HG03159 (cell line): ENCODE measurements at regions not wholly inside any gene's neighbourhood (a gene's known extent, or its start where the extent isn't known, plus 50 kb on each side); places are given as distances from the start of the nearest gene placed in this dataset.

Source experiments
- ATAC-seq: cut with Tn5 transposase; IDR thresholded peaks from one replicate; pipeline ENCODE4 v1.9.1; 2021; ENCODE audit warnings: mild to moderate bottlenecking, moderate library complexity; ENCODE audit not compliant: unreplicated experiment

GRCh38 chr16:62907562-62907961 is 871.3 kb upstream of the CDH8 start:
- no peak for ATAC-seq

DNA sequence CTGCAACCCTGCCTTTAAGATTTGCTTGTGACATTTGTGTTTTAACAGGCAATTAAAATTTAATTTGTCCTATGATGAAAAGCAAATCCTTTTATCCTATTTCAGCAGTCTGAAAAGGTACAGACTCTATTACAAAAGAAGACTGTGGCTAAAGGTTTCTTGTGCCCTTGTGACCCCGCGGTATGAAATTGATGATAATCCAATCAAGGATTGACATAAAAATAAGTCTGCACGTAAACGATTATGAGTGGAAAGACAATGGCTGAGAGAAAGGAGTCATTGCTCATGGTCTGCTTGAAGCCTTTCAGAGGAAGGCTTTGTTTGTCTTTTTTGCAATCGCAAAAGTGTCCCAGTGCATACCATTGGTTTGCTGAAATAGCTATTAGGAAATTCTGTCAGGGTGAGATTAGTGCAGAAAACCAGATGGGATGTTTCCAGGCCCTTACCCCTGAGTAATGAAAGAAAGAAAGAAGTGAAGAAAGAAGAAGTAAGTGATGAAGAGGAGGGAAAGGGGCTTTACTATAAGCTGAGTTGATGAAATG is 867.8 kb upstream of the CDH8 start:
- no peak for ATAC-seq

DNA sequence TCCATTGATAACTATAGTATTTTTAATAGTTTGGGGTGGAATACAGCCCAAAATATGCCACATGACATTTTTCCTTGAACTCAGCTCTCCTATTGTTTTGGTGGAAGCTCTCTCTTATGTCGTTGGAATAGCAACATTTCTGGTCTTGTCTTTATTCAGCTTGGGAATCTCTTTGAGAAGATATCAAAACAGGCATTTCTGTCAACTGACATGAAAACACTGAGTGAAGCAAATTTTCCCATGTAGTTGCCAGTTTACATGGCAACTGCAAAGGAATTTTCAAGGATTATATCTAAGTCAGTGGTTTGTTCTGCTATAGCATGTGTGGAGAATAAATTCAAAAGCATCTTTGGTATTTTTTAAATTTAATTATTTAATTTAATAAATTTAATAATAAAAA is 863.5 kb upstream of the CDH8 start:
- ATAC-seq, result no peak

- ATAC-seq, result no peak
Observed at GRCh38 chr16:62889097-62889496, 852.9 kb upstream of the CDH8 start.

DNA sequence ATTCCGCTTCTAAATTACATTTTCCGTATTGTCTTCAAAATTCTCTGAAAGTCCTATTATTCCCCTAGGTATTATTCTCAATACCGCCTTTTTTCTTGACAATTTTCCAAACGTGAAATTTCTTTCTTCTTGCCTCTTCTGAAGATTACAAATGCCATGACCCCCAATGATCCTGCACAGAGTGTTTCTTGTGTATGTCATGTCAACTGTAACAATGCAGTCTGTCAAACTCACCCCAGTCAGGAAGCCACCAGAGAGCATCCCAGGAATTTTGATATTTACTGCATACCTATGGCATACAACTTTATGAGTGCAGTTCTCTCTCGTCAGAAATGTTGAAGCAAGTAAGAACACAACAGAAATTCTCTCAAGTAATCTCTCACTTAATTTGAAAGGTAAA is 847.3 kb upstream of the CDH8 start:
- ATAC-seq, result no peak

DNA sequence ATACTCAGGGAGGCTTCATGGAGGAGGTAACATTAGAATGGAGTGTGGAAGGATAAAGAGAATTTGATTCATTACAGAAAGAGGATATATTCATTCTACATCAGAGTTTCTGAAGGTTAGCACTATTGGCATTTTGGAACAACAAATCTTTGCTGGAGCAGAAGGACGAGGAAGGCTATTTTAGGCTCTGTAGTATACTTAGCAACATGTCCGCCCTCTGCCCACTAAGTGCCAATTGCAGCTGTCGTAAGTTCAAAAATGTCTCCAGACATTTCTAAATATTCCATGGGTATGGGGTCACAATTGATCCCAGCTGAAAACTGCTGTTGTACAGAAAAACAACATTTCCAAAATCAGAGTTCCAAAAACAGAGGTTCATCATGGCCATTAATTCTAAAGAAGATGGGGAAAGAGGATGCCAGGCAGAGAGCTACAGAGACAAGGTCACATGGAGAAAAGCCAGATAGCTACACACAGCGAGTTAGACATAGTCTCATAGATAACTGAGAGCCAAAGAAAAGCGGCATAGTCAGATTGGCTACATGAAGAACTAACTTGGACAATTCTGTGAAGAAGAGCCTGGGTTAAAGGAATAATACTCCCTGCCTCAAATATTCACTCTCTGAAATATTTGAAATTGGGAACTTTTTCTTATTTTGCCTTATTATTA is 846.4 kb upstream of the CDH8 start:
- ATAC-seq, result no peak

DNA sequence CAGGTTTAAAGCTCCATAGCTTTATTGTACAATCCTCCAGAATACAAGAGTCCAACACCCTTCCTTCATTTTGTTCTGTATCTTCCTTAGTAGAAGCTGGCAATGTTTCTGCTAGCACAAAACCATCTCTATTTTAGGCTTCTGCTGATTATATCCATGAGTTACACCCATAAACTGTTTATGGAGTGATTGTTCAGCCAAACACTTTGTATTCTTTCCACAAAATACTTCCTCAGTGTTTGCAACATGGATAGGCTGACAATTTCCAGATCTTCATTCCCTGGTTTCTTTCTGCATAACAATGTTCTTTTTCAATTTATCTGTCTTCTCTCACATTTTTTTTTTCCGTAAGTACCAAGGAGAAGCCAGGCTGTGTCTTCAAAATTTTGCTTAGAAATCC is 839.9 kb upstream of the CDH8 start:
- ATAC-seq, result no peak

GRCh38 chr16:62872339-62872738 is 836.1 kb upstream of the CDH8 start:
- no peak for ATAC-seq

GRCh38 chr16:62870554-62870953 is 834.3 kb upstream of the CDH8 start:
- no peak for ATAC-seq

GRCh38 chr16:62869837-62870236 is 833.6 kb upstream of the CDH8 start:
- ATAC-seq, result no peak

- no peak for ATAC-seq
Observed at GRCh38 chr16:62863139-62863538, 826.9 kb upstream of the CDH8 start.

DNA sequence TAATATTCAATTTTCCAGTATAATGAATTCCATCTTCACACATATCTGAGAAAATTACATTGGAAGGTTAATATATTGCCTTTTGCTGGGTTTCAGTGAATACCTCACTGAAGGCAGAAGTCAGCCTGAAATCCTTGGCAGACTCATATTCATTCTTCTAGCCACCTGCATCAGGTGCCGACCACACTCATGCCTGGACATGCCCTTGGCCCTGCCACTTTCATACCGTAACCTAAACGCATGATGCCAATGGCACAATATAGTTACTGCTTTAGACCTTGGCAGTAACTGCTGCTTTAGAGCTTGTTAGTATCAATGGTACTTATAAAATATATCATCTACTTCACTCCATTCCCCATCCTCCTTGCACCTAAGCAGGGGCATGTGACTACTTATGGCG is 817.6 kb upstream of the CDH8 start:
- no peak for ATAC-seq

DNA sequence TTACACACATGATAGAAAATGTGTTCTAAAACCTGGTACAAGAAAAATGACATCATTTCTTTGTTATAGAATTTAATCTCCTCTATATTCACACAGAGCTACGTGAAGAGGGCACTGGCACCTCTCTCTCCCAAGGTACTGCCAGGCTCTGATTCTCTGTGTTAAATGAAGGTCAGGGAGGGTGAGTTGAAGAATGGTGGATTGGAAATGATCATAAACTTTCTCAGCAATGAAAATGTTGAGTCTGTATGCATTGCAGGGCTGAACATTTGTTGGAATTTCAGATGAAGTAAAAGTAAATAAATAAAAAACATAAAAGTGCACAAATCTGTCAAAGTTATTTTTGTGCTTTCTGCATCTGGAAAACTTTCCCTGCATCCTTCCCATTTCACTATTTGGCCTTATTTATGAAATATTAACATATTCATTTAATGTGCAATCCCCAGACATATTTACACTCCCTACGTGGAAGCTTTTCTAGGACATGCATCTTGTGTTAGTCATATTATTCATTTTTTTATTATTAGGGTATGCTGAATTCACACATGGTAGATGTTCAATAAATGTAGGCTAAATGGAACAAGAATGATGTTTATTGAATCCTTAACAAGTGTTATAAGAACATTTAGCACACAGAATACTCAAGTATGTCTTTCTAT is 810.3 kb upstream of the CDH8 start:
- ATAC-seq, result no peak

DNA sequence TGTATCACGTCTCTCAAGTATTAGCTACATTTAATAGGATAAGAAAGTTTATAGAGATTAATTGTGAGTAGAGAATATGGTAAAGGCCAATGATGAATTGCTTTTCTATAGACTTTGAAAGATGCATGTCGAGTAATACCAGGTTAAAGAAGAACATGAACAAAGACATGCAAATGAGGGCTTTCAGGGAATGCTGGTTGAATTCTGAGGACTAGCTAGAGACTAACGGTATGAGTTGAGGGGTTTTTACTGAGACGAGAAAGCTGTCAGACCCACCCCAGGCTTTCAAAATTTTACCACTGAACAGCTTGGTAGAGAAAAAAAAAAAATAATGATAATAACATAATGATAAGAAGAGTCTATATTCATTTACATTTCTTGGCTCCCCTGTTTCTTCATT is 796.0 kb upstream of the CDH8 start:
- no peak for ATAC-seq

DNA sequence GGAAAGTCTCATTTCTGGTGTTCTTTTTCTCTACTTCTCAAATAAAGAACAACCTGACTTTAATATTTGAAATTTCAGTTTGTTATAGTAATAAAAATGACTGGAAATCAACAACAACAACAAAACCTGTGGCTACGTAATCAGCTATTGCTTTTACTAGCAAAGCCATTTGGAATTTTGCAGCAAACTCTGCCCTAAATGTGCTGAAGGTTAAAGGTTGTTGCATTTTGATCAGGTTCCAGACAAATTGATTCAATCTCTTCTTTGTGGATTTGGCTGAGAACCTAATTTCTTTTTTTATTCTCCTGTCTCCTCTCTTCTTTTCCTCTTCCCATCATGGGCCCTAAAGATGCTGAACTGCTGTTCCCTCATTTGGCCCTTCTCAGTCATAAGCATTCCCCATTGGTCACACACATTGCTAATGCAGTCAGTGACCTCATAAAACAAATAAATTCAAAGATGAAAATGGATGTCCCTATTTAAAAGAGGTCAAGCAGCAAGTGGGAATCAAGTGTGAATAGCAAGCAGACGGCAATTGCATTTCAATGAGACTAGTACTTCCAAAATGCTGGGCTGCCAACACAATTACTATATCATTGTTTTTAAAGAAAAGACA is 795.1 kb upstream of the CDH8 start:
- ATAC-seq, result no peak

GRCh38 chr16:62829607-62830006 is 793.4 kb upstream of the CDH8 start:
- ATAC-seq, result no peak

DNA sequence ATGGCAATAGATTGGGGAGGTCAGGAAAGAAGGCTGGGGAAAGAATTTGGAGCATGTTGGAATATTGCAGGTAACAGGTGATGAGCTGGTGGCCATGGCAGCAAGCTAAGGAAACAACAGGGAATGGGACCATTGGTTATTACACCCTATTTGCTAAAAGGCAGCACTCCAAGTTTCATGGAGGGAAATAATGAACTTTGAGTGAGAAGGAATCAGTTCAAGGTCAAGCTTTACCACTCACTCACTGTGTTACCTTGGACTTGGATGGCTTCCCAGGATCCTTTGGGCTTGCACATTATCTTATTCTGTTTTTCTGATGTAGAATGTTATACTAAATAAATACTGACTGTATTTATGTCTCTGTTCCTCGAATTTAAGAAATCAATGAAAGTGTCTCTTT is 792.8 kb upstream of the CDH8 start:
- no peak for ATAC-seq

DNA sequence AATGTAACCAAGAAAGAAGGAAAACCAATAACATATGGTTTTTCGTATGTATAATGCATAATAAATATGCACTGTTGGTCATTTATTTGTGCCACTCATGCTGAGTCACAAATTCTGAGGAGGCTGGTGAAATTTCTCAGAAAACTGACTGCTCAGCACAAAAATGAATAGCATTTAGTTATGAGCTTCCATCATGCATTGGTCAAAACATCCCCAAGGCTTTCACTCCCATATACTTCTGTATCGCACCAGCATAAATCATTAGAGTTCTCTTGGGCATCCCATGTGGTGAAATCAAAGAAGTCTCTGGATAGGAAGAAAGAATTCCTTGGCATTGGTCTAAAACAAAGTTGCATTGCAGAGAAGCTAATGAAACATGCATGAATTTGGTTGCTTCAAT is 785.6 kb upstream of the CDH8 start:
- ATAC-seq, result no peak

DNA sequence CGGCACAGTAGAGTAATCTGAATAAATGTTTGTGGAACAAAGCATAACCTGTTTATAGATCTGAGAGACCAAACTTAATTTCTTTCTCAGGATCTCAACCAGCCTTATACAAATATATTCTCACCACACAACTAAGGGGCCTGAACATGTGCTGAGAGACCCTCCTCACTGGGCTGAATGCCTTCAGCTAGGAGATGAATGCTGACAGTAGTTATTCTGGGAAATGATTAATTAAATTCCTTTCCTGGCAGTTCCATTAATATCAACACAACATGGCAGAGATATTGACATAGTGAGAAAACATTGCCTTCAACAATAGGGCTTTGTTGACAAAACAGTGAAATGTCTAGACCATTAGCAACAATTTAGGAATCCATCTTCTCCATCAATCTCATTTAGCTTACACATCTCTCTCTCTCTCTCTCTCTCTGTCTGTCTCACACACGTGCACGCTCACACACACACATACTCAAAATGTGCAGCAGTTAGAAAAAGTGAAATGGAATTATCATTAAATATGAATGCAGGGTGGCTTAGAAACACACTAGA is 780.8 kb upstream of the CDH8 start:
- no peak for ATAC-seq

DNA sequence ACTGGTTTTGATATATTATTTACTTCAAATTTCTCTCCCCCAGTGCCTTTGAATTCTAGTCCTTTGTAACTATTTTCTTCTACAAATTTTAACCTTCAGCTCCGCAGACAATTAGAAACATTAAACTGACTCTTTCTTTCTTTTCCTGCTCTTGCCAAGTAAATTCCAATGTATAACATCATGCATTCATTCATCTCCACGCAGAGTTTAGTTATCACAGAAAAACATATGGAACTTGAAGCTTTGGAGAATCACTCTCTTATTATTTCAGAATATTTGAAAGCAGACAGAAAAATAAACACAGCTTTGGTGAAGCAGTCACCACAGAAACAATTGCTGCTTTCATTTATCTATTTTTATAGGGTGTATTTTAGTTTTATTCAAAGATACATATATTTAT is 778.7 kb upstream of the CDH8 start:
- ATAC-seq, result no peak

GRCh38 chr16:62805221-62805857 is 769.1 kb upstream of the CDH8 start:
- no peak for ATAC-seq
